Duodenal mucosa (tissue), 2 donors: ENCODE measurements at regions not wholly inside any gene's neighbourhood (a gene's known extent, or its start where the extent isn't known, plus 50 kb on each side); places are given as distances from the start of the nearest gene placed in this dataset.

ENCODE experiments used
- H3K27ac ChIP-seq: one replicate; pipeline ENCODE4 v1.7.0; 2013; ENCODE audit warnings: low read depth, low read length
- H3K27me3 ChIP-seq, 2 donors: one replicate each; pipeline ENCODE4 v1.7.0; 2013; ENCODE audit warnings: low read length in 2 of 2, control low read depth in 1 of 2; ENCODE audit not compliant: insufficient read depth in 2 of 2, control insufficient read depth in 1 of 2
- H3K36me3 ChIP-seq, 2 donors: one replicate each; pipeline ENCODE4 v1.7.0; 2013; ENCODE audit warnings: low read length in 2 of 2, control low read depth in 1 of 2; ENCODE audit not compliant: insufficient read depth in 2 of 2, control insufficient read depth in 1 of 2
- H3K4me1 ChIP-seq, 2 donors: one replicate each; pipeline ENCODE4 v1.7.0; 2013; ENCODE audit warnings: low read length in 2 of 2, control low read depth in 1 of 2; ENCODE audit not compliant: insufficient read depth in 2 of 2, control insufficient read depth in 1 of 2
- H3K4me3 ChIP-seq, 2 donors: one replicate each; pipeline ENCODE4 v1.7.0; 2013; ENCODE audit warnings: low read length in 2 of 2, low read depth in 1 of 2
- H3K9ac ChIP-seq, 2 donors: one replicate each; pipeline ENCODE4 v1.7.0; 2013; ENCODE audit warnings: low read length in 2 of 2, low read depth in 1 of 2
- H3K9me3 ChIP-seq, 2 donors: one replicate each; pipeline ENCODE4 v1.7.0; 2013; ENCODE audit warnings: low read length in 2 of 2, control low read depth in 1 of 2; ENCODE audit not compliant: control insufficient read depth in 1 of 2

DNA sequence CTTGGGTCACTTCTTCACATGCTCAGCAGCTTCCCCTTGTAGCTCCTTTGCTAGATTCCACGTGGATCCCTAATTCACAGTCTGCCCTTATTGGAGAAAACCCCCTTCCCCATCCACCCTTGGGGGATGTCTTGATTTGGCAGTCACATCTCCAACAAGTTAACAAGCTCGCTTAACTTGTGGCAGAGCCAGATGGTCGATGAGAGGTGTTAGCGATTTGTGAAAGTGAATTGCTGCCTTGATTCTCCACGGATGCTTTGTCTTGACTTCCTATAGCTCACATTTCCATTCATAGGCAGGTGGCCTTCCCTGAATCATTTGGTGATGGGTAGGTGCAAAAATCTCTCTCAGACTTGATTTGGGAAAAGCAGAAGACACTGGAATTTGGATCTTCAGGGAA is 387.9 kb downstream of the TCERG1L start:
- peaks cover 0 to 9% of the 10 kb centered on the region in 2 donors for H3K27me3 ChIP-seq
- H3K4me1 ChIP-seq, result no peaks in the 10 kb centered on the region
- H3K9ac ChIP-seq, result no peak overlapping the region
- no peak overlapping the region for H3K27ac ChIP-seq
- peaks cover 9 to 16% of the 10 kb centered on the region in 2 donors for H3K9me3 ChIP-seq
- no peak overlapping the region for H3K4me3 ChIP-seq
- H3K36me3 ChIP-seq, result no peaks in the 10 kb centered on the region

- H3K9ac ChIP-seq, result no peak overlapping the region
- H3K36me3 ChIP-seq, result no peaks in the 10 kb centered on the region
- H3K27me3 ChIP-seq, result peaks cover 0 to 9% of the 10 kb centered on the region in 2 donors
- peaks cover 9 to 16% of the 10 kb centered on the region in 2 donors for H3K9me3 ChIP-seq
- no peaks in the 10 kb centered on the region for H3K4me1 ChIP-seq
- H3K4me3 ChIP-seq, result no peak overlapping the region
- no peak overlapping the region for H3K27ac ChIP-seq
Measured at GRCh38 chr10:130924138-130924819, 387.2 kb downstream of the TCERG1L start.

DNA sequence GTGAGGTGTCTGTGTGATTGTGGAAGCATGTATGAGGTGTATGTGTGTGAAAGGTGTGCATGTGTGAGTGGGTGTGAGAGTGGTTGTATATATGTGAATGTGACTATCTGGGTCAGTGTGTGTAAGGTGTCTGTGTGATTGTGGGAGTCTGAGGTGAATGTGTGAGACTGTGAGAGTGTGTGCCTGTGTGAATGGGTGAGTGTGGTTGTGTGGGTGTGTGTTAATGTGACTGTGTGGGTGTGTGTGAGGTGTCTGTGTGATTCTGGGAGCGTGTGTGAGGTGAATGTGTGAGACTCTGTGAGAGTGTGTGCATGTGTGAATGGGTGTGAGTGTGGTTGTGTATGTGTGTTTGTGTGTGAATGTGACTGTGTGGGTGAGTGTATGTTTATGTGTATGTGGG is 385.1 kb downstream of the TCERG1L start:
- Histone ChIP-seq H3K9ac (no peak overlapping the region), H3K27me3 (peaks cover 0 to 9% of the 10 kb centered on the region in 2 donors), H3K36me3 (no peaks in the 10 kb centered on the region), H3K9me3 (peaks cover 9 to 16% of the 10 kb centered on the region in 2 donors), H3K4me3 (no peak overlapping the region), H3K4me1 (no peaks in the 10 kb centered on the region), H3K27ac (no peak overlapping the region)

DNA sequence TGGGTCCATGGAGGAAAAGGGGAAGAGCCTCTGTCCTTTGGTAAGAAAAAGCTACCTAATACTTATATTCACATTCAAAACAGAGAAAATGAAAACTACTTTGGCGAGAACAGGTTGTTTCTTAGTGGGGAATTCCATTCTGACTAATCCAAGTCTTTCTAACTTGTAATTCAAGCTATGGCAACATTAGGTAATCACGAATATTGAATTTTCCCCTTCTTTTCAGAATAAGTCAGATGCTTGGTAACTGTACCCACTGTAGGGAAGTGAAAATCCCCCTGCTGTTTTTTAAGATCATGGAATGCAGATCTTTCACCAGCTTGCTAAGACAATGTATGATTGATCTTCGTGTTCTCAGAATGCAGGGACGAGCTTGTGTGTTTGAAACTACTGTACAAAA is 384.4 kb downstream of the TCERG1L start:
- Histone ChIP-seq H3K27ac (no peak overlapping the region), H3K9me3 (peaks cover 9 to 16% of the 10 kb centered on the region in 2 donors), H3K4me3 (no peak overlapping the region), H3K4me1 (no peaks in the 10 kb centered on the region), H3K9ac (no peak overlapping the region), H3K36me3 (no peaks in the 10 kb centered on the region), H3K27me3 (peaks cover 0 to 9% of the 10 kb centered on the region in 2 donors)

DNA sequence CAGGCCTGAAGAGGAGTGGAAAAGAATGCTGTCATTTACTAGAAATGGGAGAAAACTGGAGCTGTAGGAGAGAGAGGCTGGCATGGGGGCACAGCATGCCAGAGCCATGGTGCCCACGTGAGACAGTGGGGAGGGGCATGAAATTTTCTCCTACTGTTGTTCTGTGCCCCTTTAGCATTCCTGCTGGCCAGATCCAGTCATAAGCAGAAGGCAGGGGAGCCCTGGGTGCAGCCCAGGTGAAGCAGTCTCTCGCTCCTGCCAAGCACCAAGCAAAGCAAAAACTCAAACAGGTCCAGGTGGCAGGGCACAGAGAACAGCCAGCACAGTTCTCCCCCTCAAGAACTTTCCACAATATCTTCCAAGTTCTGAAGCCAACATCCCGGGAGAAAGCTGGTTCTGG is 383.2 kb downstream of the TCERG1L start:
- peaks cover 9 to 16% of the 10 kb centered on the region in 2 donors for H3K9me3 ChIP-seq
- H3K27ac ChIP-seq, result no peak overlapping the region
- no peaks in the 10 kb centered on the region for H3K36me3 ChIP-seq
- no peak overlapping the region for H3K9ac ChIP-seq
- H3K4me3 ChIP-seq, result no peak overlapping the region
- H3K27me3 ChIP-seq, result peaks cover 0 to 9% of the 10 kb centered on the region in 2 donors
- no peaks in the 10 kb centered on the region for H3K4me1 ChIP-seq

DNA sequence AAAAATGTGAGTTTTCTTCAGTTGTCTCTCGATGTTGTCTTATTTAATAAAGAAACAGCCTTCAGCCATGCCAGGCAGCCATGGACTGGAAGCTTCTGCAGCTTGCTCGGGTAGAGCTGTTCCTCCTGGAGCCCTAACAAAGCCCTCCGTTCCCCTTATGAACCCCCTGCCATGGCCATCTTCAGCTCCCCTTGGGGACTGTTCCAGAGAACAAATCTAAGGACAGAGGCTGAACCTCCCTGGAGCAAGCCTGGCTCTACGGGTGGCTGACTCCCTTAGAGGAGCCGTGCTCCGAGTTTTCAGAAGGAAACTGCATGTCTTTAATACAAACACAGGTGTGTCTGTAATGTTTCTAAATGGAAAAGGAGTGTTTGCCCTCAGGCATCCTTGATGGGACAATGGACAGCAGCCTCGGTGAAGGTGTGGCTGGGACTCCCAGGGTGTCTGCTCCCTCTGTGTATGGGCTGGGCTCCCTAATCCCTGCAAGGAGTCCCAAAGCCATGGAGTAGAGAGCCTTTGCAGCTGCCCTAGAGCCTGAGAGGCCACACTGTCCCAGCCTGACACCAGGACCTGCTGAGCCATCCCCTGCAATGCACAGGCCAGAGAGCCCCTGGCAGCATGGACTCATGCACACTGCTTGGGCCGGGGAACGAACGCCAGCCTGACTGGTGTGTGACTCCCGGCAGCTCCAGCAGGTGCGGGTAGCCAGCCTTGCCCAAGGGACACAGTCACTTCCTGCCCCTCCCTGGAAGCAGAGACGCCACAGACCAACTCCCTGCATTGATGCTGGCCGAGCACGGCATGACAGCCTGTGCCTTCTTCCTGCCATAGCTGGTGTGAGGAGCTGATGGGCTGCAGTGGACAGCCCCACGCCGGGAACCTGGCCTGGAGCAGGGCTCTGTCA is 381.8 kb downstream of the TCERG1L start:
- Histone ChIP-seq H3K27ac (no peak overlapping the region), H3K36me3 (no peaks in the 10 kb centered on the region), H3K9ac (no peak overlapping the region), H3K4me1 (no peaks in the 10 kb centered on the region), H3K27me3 (peaks cover 0 to 9% of the 10 kb centered on the region in 2 donors), H3K4me3 (no peak overlapping the region), H3K9me3 (peaks cover 9 to 16% of the 10 kb centered on the region in 2 donors)

GRCh38 chr10:130930821-130931220 is 380.7 kb downstream of the TCERG1L start:
- no peak overlapping the region for H3K27ac ChIP-seq
- no peaks in the 10 kb centered on the region for H3K4me1 ChIP-seq
- no peak overlapping the region for H3K4me3 ChIP-seq
- peaks cover 3 to 6% of the 10 kb centered on the region in 2 donors for H3K9me3 ChIP-seq
- H3K9ac ChIP-seq, result no peak overlapping the region
- no peaks in the 10 kb centered on the region for H3K36me3 ChIP-seq
- H3K27me3 ChIP-seq, result peaks cover 0 to 3% of the 10 kb centered on the region in 2 donors

GRCh38 chr10:130931256-130931655 is 380.3 kb downstream of the TCERG1L start:
- no peaks in the 10 kb centered on the region for H3K4me1 ChIP-seq
- no peak overlapping the region for H3K4me3 ChIP-seq
- no peaks in the 10 kb centered on the region for H3K36me3 ChIP-seq
- H3K9ac ChIP-seq, result no peak overlapping the region
- peaks cover 0 to 3% of the 10 kb centered on the region in 2 donors for H3K9me3 ChIP-seq
- H3K27ac ChIP-seq, result no peak overlapping the region
- H3K27me3 ChIP-seq, result peaks cover 0 to 3% of the 10 kb centered on the region in 2 donors

DNA sequence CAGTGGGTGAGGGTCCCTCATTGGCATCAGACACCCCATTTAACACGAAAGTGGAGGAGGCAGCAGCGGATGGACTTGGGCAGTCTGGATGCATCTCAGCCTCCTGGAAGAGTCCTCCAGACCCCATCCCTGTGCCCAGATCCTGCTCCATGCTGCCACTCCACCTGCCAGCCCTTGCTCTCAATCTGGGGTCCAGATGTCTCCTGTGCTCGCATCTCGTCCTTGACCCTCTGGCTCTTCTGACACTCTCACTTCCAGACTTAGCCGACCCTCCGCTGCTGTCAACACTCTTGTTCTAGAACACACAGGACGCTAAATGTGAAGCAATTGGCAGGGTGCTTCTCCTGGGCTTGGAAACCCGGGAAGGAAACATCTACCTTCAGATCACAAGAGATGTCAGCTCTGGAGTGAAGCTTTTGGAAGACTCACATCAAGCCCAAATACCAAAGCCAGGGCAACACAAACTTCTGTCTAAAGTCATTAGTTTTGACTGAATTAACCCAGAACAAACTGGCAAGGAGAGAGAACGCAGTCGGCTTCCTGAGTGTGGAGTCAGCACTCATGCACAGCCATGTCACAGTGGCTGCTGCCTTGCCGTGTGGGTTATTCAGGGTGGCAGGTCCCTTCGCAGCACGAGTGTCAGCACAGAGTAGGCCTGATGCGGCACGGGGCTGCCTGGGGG is 379.1 kb downstream of the TCERG1L start:
- H3K9me3 ChIP-seq, result no peaks in the 10 kb centered on the region
- H3K4me3 ChIP-seq, result no peak overlapping the region
- no peaks in the 10 kb centered on the region for H3K36me3 ChIP-seq
- no peak overlapping the region for H3K27ac ChIP-seq
- H3K4me1 ChIP-seq, result no peaks in the 10 kb centered on the region
- H3K9ac ChIP-seq, result no peak overlapping the region
- no peaks in the 10 kb centered on the region for H3K27me3 ChIP-seq

- Histone ChIP-seq H3K36me3 (no peaks in the 10 kb centered on the region), H3K9ac (no peak overlapping the region), H3K27me3 (no peaks in the 10 kb centered on the region), H3K27ac (no peak overlapping the region), H3K4me3 (no peak overlapping the region), H3K9me3 (no peaks in the 10 kb centered on the region), H3K4me1 (no peaks in the 10 kb centered on the region)
Measured at GRCh38 chr10:130933008-130933390, 378.5 kb downstream of the TCERG1L start.
